Rectal smooth muscle tissue (tissue), 1 donor: ENCODE measurements at regions not wholly inside any gene's neighbourhood (a gene's known extent, or its start where the extent isn't known, plus 50 kb on each side); places are given as distances from the start of the nearest gene placed in this dataset.

ENCODE experiments used
- H3K27ac ChIP-seq: one replicate; pipeline ENCODE4 v1.7.0; 2013; ENCODE audit warnings: low read depth, low read length, inconsistent platforms
- H3K27me3 ChIP-seq: one replicate; pipeline ENCODE4 v1.7.0; 2013; ENCODE audit warnings: low read length; ENCODE audit not compliant: control insufficient read depth, insufficient read depth
- H3K36me3 ChIP-seq: one replicate; pipeline ENCODE4 v1.7.0; 2013; ENCODE audit warnings: low read length; ENCODE audit not compliant: control insufficient read depth, insufficient read depth
- H3K4me1 ChIP-seq: one replicate; pipeline ENCODE4 v1.7.0; 2013; ENCODE audit warnings: low read length; ENCODE audit not compliant: control insufficient read depth, insufficient read depth
- H3K4me3 ChIP-seq: one replicate; pipeline ENCODE4 v1.7.0; 2013; ENCODE audit warnings: low read length
- H3K9ac ChIP-seq: one replicate; pipeline ENCODE4 v1.7.0; 2013; ENCODE audit warnings: low read length

- H3K4me1 ChIP-seq, result peaks cover 25% of the 10 kb centered on the region
- no peaks in the 10 kb centered on the region for H3K36me3 ChIP-seq
- H3K4me3 ChIP-seq, result no peak overlapping the region
- no peak overlapping the region for H3K9ac ChIP-seq
- no peak overlapping the region for H3K27ac ChIP-seq
- H3K27me3 ChIP-seq, result no peaks in the 10 kb centered on the region
These were observed 176.1 kb upstream of the TLE3 start for GRCh38 chr15:70273808-70274207.

- no peak overlapping the region for H3K27ac ChIP-seq
- no peaks in the 10 kb centered on the region for H3K27me3 ChIP-seq
- H3K36me3 ChIP-seq, result no peaks in the 10 kb centered on the region
- H3K4me3 ChIP-seq, result no peak overlapping the region
- peaks cover 25% of the 10 kb centered on the region for H3K4me1 ChIP-seq
- no peak overlapping the region for H3K9ac ChIP-seq
These were observed 175.0 kb upstream of the TLE3 start for GRCh38 chr15:70272565-70273355.

- Histone ChIP-seq H3K36me3 (no peaks in the 10 kb centered on the region), H3K27me3 (no peaks in the 10 kb centered on the region), H3K9ac (no peak overlapping the region), H3K27ac (peak overlapping the region; percentile 4), H3K4me1 (peaks cover 25% of the 10 kb centered on the region), H3K4me3 (no peak overlapping the region)
These were observed 173.8 kb upstream of the TLE3 start for GRCh38 chr15:70271422-70272088.

GRCh38 chr15:70270752-70271111 is 173.0 kb upstream of the TLE3 start:
- Histone ChIP-seq H3K9ac (no peak overlapping the region), H3K27me3 (no peaks in the 10 kb centered on the region), H3K27ac (peak overlapping the region; percentile 4), H3K4me1 (peaks cover 25% of the 10 kb centered on the region), H3K4me3 (no peak overlapping the region), H3K36me3 (no peaks in the 10 kb centered on the region)

GRCh38 chr15:70269991-70270751 is 172.5 kb upstream of the TLE3 start:
- Histone ChIP-seq H3K9ac (no peak overlapping the region), H3K27me3 (no peaks in the 10 kb centered on the region), H3K4me1 (peaks cover 25% of the 10 kb centered on the region), H3K4me3 (no peak overlapping the region), H3K36me3 (no peaks in the 10 kb centered on the region), H3K27ac (peak overlapping the region; percentile 4)

- Histone ChIP-seq H3K27me3 (no peaks in the 10 kb centered on the region), H3K27ac (no peak overlapping the region), H3K36me3 (no peaks in the 10 kb centered on the region), H3K4me3 (no peak overlapping the region), H3K9ac (no peak overlapping the region), H3K4me1 (peaks cover 28% of the 10 kb centered on the region)
These were observed 171.7 kb upstream of the TLE3 start for GRCh38 chr15:70269311-70269911.

- Histone ChIP-seq H3K36me3 (no peaks in the 10 kb centered on the region), H3K4me3 (no peak overlapping the region), H3K27me3 (no peaks in the 10 kb centered on the region), H3K27ac (no peak overlapping the region), H3K4me1 (peaks cover 32% of the 10 kb centered on the region), H3K9ac (no peak overlapping the region)
These were observed 171.1 kb upstream of the TLE3 start for GRCh38 chr15:70268698-70269251.

GRCh38 chr15:70267879-70268278 is 170.2 kb upstream of the TLE3 start:
- Histone ChIP-seq H3K4me3 (no peak overlapping the region), H3K9ac (no peak overlapping the region), H3K27me3 (no peaks in the 10 kb centered on the region), H3K27ac (no peak overlapping the region), H3K4me1 (peaks cover 37% of the 10 kb centered on the region), H3K36me3 (no peaks in the 10 kb centered on the region)

GRCh38 chr15:70267306-70267705 is 169.6 kb upstream of the TLE3 start:
- Histone ChIP-seq H3K27me3 (no peaks in the 10 kb centered on the region), H3K36me3 (no peaks in the 10 kb centered on the region), H3K9ac (no peak overlapping the region), H3K4me3 (no peak overlapping the region), H3K4me1 (peaks cover 37% of the 10 kb centered on the region), H3K27ac (no peak overlapping the region)

GRCh38 chr15:70266412-70267121 is 168.8 kb upstream of the TLE3 start:
- Histone ChIP-seq H3K4me1 (peaks cover 35% of the 10 kb centered on the region), H3K27ac (no peak overlapping the region), H3K27me3 (no peaks in the 10 kb centered on the region), H3K9ac (no peak overlapping the region), H3K36me3 (no peaks in the 10 kb centered on the region), H3K4me3 (no peak overlapping the region)

- Histone ChIP-seq H3K4me3 (no peak overlapping the region), H3K27ac (no peak overlapping the region), H3K36me3 (no peaks in the 10 kb centered on the region), H3K4me1 (peaks cover 29% of the 10 kb centered on the region), H3K27me3 (no peaks in the 10 kb centered on the region), H3K9ac (no peak overlapping the region)
These were observed 168.3 kb upstream of the TLE3 start for GRCh38 chr15:70265986-70266385.
